Sigmoid colon (tissue), 4 donors: ENCODE measurements at regions not wholly inside any gene's neighbourhood (a gene's known extent, or its start where the extent isn't known, plus 50 kb on each side); places are given as distances from the start of the nearest gene placed in this dataset.

Experiments
- CTCF ChIP-seq, 4 experiments: fragments of 450-650 bp in 3 of 4; fragments of 200-600 bp in 1 of 4; IDR thresholded peaks; one replicate each; pipeline ENCODE4 v1.5.1; 2016 to 2019; ENCODE audit warnings: antibody characterized with exemption in 4 of 4, mild to moderate bottlenecking in 3 of 4, moderate library complexity in 2 of 4
- EP300 ChIP-seq, 4 donors: sonication (generic); formaldehyde crosslinking; IDR thresholded peaks; one replicate each; pipeline ENCODE4 v1.6.1; 2017; ENCODE audit warnings: antibody characterized with exemption in 4 of 4
- POLR2AphosphoS5 ChIP-seq, 4 donors: sonication (generic); formaldehyde crosslinking; IDR thresholded peaks; one replicate each; pipeline ENCODE4 v1.6.1; 2017; ENCODE audit warnings: antibody characterized with exemption in 4 of 4

- TF ChIP-seq CTCF (IDR thresholded peaks at IDR 0.05): no peak
- no peak for TF ChIP-seq POLR2AphosphoS5 (IDR thresholded peaks at IDR 0.05)
- no peak for TF ChIP-seq EP300 (IDR thresholded peaks at IDR 0.05)
These were observed 106.4 kb upstream of the GRIA3 start for GRCh38 chrX:123077631-123078030.
